GM12878 (cell line): ENCODE measurements at regions not wholly inside any gene's neighbourhood (a gene's known extent, or its start where the extent isn't known, plus 50 kb on each side); places are given as distances from the start of the nearest gene placed in this dataset.

Experiments
- ATAC-seq: fragments of 200-7000 bp; cut with Tn5 transposase; 3 replicates; pipeline ENCODE4 v1.9.1; 2020; ENCODE audit warnings: mild to moderate bottlenecking, moderate library complexity
- BruUV-seq: library from RNA; stranded (reverse); fragments of 400-500 nt; replicated peaks from 2 replicates; lab custom pipeline; 2021; lab: Mats Ljungman, UMichigan
- CTCF ChIA-PET: fragments of 300-600 bp; sonication (Branson Sonifier 250); formaldehyde crosslinking; extraction: SDS; loops from one replicate; lab custom pipeline; 2021; ENCODE audit warnings: inconsistent platforms; lab: Yijun Ruan, JAX
- POLR2A ChIA-PET: fragments of 350-600 bp; formaldehyde crosslinking; extraction: SDS; loops from one replicate; lab custom pipeline; 2021; ENCODE audit warnings: inconsistent platforms; lab: Charles Lee
- RAD21 ChIA-PET: fragments of 300-600 bp; sonication (Branson Sonifier 250); formaldehyde crosslinking; loops from one replicate; lab custom pipeline; 2023; ENCODE audit warnings: antibody characterized with exemption; ENCODE audit not compliant: unreplicated experiment; lab: Charles Lee
- SMC1A ChIA-PET: fragments of 300-600 bp; sonication (Branson Sonifier 250); formaldehyde crosslinking; loops from one replicate; lab custom pipeline; 2023; ENCODE audit not compliant: unreplicated experiment, uncharacterized antibody; lab: Charles Lee
- DNase-seq: peaks from one replicate; pipeline ENCODE4 v3.0.0-alpha.2; 2011; ENCODE audit warnings: low read depth, low spot score
- FAIRE-seq: peaks from 3 replicates; lab custom pipeline; 2011; peaks lifted over from hg19 to GRCh38; lab: Jason Lieb, UNC
- H2AFZ ChIP-seq: 2 replicates; pipeline ENCODE4 v1.6.0; 2011; ENCODE audit warnings: low read depth, low read length, control low read depth; ENCODE audit not compliant: control insufficient read depth
- H3K27ac ChIP-seq: 2 replicates; pipeline ENCODE4 v1.5.1; 2011; ENCODE audit warnings: control low read depth; ENCODE audit not compliant: control insufficient read depth, insufficient read depth
- H3K27me3 ChIP-seq, 2 experiments: replicated peaks in 1 of 2; 2 replicates each; pipeline versions ENCODE4 v1.6.0 to v1.6.1; 2011; ENCODE audit warnings: low read length in 1 of 2; ENCODE audit not compliant: control insufficient read depth in 2 of 2, insufficient read depth in 2 of 2
- H3K36me3 ChIP-seq, 2 experiments: 2 replicates each; pipeline ENCODE4 v1.5.1; 2011; ENCODE audit warnings: low read length in 1 of 2; ENCODE audit not compliant: control insufficient read depth in 2 of 2, insufficient read depth in 2 of 2
- H3K4me1 ChIP-seq: 2 replicates; pipeline ENCODE4 v1.6.1; 2011; ENCODE audit warnings: mild to moderate bottlenecking, low read length, moderate library complexity, mixed read lengths; ENCODE audit not compliant: control insufficient read depth, insufficient read depth
- H3K4me2 ChIP-seq: 2 replicates; pipeline ENCODE4 v1.6.0; 2011; ENCODE audit warnings: control low read depth; ENCODE audit not compliant: control insufficient read depth, insufficient read depth
- H3K4me3 ChIP-seq: fragments of 200-600 bp; sonication (generic); 2 replicates; pipeline ENCODE4 v1.5.1; 2016
- H3K79me2 ChIP-seq: 2 replicates; pipeline ENCODE4 v1.6.0; 2011; ENCODE audit warnings: low read length; ENCODE audit not compliant: control insufficient read depth, insufficient read depth
- H3K9ac ChIP-seq: 2 replicates; pipeline ENCODE4 v1.8.0; 2011; ENCODE audit warnings: low read length, control low read depth, mixed read lengths; ENCODE audit not compliant: control insufficient read depth, insufficient read depth
- H3K9me3 ChIP-seq: replicated peaks from 3 replicates; pipeline ENCODE4 v1.5.1; 2011; ENCODE audit warnings: mild to moderate bottlenecking, low read length; ENCODE audit not compliant: control insufficient read depth, insufficient read depth
- H4K20me1 ChIP-seq: 2 replicates; pipeline ENCODE4 v1.6.0; 2011; ENCODE audit not compliant: control insufficient read depth, insufficient read depth
- ASH2L ChIP-seq: fragments of 300-600, 200-600 bp; sonication (generic); IDR thresholded peaks from 2 replicates; pipeline ENCODE4 v1.6.1; 2017; ENCODE audit warnings: low read depth, mild to moderate bottlenecking, borderline replicate concordance
- ATF7 ChIP-seq: fragments of 450-650 bp; IDR thresholded peaks from 2 replicates; pipeline ENCODE4 v1.6.1; 2016; ENCODE audit warnings: low read depth, mild to moderate bottlenecking
- BHLHE40 ChIP-seq, 2 experiments: fragments of 450-650 bp in 1 of 2; IDR thresholded peaks; 2 replicates each; pipeline ENCODE4 v1.6.1; 2011 to 2017; ENCODE audit warnings: low read depth in 2 of 2, borderline replicate concordance in 1 of 2, improper control_type of control experiment in 1 of 2, low read length in 1 of 2, mild to moderate bottlenecking in 1 of 2
- EZH2 ChIP-seq: IDR thresholded peaks from 2 replicates; pipeline ENCODE4 v1.6.1; 2012; ENCODE audit warnings: low read depth, mild to moderate bottlenecking, control low read depth, inconsistent platforms, low read length, borderline replicate concordance; ENCODE audit not compliant: control insufficient read depth
- NRF1 ChIP-seq: conservative IDR thresholded peaks from 2 replicates; pipeline ENCODE4 v1.6.1; 2011; ENCODE audit warnings: mild to moderate bottlenecking, low read depth, low read length, improper control_type of control experiment
- PAX8 ChIP-seq: fragments of 450-650 bp; IDR thresholded peaks from 2 replicates; pipeline ENCODE4 v1.6.1; 2017; ENCODE audit warnings: mild to moderate bottlenecking, moderate library complexity
- RELA ChIP-seq: fragments of 450-650 bp; IDR thresholded peaks from 2 replicates; pipeline ENCODE4 v1.8.0; 2014; ENCODE audit warnings: borderline replicate concordance; ENCODE audit not compliant: partially characterized antibody
- RUNX3 ChIP-seq: IDR thresholded peaks from 2 replicates; pipeline ENCODE4 v1.6.1; 2012; ENCODE audit warnings: low read length, inconsistent platforms
- SRF ChIP-seq, 2 experiments: IDR thresholded peaks; 2 replicates each; pipeline ENCODE4 v1.6.1; 2011; ENCODE audit warnings: low read depth in 2 of 2, low read length in 2 of 2, mild to moderate bottlenecking in 1 of 2, moderate library complexity in 1 of 2
- TCF3 ChIP-seq: IDR thresholded peaks from 2 replicates; pipeline ENCODE4 v1.6.1; 2012; ENCODE audit warnings: low read depth, mild to moderate bottlenecking, low read length, borderline replicate concordance; ENCODE audit not compliant: insufficient read depth
- TCF7 ChIP-seq: IDR thresholded peaks from 2 replicates; pipeline ENCODE4 v1.6.1; 2014; ENCODE audit warnings: antibody characterized with exemption, borderline replicate concordance
- YBX1 ChIP-seq: fragments of 450-650 bp; IDR thresholded peaks from 2 replicates; pipeline ENCODE4 v1.6.1; 2016; ENCODE audit warnings: antibody characterized with exemption
- ZNF274 ChIP-seq: IDR thresholded peaks from one replicate; pipeline ENCODE4 v1.8.0; 2011; ENCODE audit not compliant: insufficient read length, insufficient read depth
- WGBS: methylation state at CpG from one replicate; pipeline ENCODE4 v1.1.6; 2016; ENCODE audit warnings: low lambda C conversion rate; ENCODE audit not compliant: insufficient replicate concordance, insufficient coverage; ENCODE audit errors: missing lambda C conversion rate; 5-methylcytosine and 5-hydroxymethylcytosine counted together
- in situ Hi-C: fragments of 300-500 bp; cut with MboI; formaldehyde crosslinking; loops from 9 replicates; pipeline ENCODE4 v1.14.3; 2018; ENCODE audit warnings: mixed read lengths
- intact Hi-C: fragments of 100-400 bp; cut with micrococcal nuclease; formaldehyde crosslinking; loops from one replicate; pipeline ENCODE4 v1.14.2; 2022; ENCODE audit not compliant: unreplicated experiment
- TF ChIP-seq, protein P1 (sequence below): fragments of 450-650 bp; formaldehyde crosslinking; IDR thresholded peaks from 2 replicates; pipeline ENCODE4 v1.5.0; 2022; ENCODE audit warnings: mild to moderate bottlenecking, missing genetic modification characterization
- TF ChIP-seq, protein P2 (sequence below): IDR thresholded peaks from 2 replicates; pipeline ENCODE4 v1.6.1; 2012; ENCODE audit warnings: low read depth, low read length, improper control_type of control experiment
- TF ChIP-seq, protein P3 (sequence below): IDR thresholded peaks from 2 replicates; pipeline ENCODE4 v1.6.1; 2012; ENCODE audit warnings: low read length, inconsistent platforms

DNA sequence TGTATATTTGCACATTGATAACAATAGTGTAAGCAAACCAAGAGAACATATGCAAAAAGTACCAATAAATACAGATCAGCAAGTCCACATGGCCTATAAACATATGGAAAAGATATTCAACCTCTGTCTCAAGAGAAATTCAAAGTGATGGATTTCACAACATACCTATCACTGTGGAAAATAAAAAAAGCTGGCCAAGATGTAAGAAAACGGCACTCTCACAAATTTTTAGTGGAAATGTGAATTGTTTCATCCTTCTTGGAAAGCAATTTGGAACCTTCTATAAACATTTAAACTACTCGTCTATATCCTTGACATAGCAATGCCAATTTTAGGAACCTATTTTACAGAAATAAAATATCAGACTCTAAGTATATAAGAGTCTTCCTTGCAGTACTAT, 559.8 kb downstream of the QKI start:
- Histone ChIP-seq H3K9me3 (no peaks in the 10 kb centered on the region; the same call in 1 of the 3 replicates), H3K4me2 (no peak overlapping the region), H2AFZ (no peak overlapping the region), H3K79me2 (no peaks in the 10 kb centered on the region), H3K27ac (no peak overlapping the region), H3K27me3 (no peaks in the 10 kb centered on the region), H4K20me1 (no peaks in the 10 kb centered on the region), H3K4me1 (no peaks in the 10 kb centered on the region), H3K9ac (no peak overlapping the region), H3K36me3 (no peaks in the 10 kb centered on the region), H3K4me3 (no peak overlapping the region)
- no peak for ATAC-seq
- FAIRE-seq = no peak
- SMC1A ChIA-PET = no interaction called here
- TF ChIP-seq, protein P1, sequence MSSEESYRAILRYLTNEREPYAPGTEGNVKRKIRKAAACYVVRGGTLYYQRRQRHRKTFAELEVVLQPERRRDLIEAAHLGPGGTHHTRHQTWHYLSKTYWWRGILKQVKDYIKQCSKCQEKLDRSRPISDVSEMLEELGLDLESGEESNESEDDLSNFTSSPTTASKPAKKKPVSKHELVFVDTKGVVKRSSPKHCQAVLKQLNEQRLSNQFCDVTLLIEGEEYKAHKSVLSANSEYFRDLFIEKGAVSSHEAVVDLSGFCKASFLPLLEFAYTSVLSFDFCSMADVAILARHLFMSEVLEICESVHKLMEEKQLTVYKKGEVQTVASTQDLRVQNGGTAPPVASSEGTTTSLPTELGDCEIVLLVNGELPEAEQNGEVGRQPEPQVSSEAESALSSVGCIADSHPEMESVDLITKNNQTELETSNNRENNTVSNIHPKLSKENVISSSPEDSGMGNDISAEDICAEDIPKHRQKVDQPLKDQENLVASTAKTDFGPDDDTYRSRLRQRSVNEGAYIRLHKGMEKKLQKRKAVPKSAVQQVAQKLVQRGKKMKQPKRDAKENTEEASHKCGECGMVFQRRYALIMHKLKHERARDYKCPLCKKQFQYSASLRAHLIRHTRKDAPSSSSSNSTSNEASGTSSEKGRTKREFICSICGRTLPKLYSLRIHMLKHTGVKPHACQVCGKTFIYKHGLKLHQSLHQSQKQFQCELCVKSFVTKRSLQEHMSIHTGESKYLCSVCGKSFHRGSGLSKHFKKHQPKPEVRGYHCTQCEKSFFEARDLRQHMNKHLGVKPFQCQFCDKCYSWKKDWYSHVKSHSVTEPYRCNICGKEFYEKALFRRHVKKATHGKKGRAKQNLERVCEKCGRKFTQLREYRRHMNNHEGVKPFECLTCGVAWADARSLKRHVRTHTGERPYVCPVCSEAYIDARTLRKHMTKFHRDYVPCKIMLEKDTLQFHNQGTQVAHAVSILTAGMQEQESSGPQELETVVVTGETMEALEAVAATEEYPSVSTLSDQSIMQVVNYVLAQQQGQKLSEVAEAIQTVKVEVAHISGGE = no peak
- TF ChIP-seq, protein P2, sequence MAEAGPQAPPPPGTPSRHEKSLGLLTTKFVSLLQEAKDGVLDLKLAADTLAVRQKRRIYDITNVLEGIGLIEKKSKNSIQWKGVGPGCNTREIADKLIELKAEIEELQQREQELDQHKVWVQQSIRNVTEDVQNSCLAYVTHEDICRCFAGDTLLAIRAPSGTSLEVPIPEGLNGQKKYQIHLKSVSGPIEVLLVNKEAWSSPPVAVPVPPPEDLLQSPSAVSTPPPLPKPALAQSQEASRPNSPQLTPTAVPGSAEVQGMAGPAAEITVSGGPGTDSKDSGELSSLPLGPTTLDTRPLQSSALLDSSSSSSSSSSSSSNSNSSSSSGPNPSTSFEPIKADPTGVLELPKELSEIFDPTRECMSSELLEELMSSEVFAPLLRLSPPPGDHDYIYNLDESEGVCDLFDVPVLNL = no peak
- TF ChIP-seq RELA = no peak
- TF ChIP-seq YBX1 = no peak
- TF ChIP-seq RUNX3 = no peak
- TF ChIP-seq BHLHE40 (IDR thresholded peaks at IDR 0.05; ENCODE audit: borderline replicate concordance in 1 of 2, low read depth in 2 of 2, low read length in 1 of 2) = no peak
- TF ChIP-seq ATF7 = no peak
- TF ChIP-seq ASH2L = no peak
- TF ChIP-seq, protein P3, sequence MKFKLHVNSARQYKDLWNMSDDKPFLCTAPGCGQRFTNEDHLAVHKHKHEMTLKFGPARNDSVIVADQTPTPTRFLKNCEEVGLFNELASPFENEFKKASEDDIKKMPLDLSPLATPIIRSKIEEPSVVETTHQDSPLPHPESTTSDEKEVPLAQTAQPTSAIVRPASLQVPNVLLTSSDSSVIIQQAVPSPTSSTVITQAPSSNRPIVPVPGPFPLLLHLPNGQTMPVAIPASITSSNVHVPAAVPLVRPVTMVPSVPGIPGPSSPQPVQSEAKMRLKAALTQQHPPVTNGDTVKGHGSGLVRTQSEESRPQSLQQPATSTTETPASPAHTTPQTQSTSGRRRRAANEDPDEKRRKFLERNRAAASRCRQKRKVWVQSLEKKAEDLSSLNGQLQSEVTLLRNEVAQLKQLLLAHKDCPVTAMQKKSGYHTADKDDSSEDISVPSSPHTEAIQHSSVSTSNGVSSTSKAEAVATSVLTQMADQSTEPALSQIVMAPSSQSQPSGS = no peak
- no peak for TF ChIP-seq NRF1
- TF ChIP-seq TCF7 = no peak
- TF ChIP-seq EZH2 = no peak
- TF ChIP-seq PAX8 = no peak
- no peak for TF ChIP-seq TCF3
- TF ChIP-seq ZNF274 = no peak
- TF ChIP-seq SRF (IDR thresholded peaks at IDR 0.05; ENCODE audit: low read depth in 2 of 2, low read length in 2 of 2) = no peak
- intact Hi-C loops = no loop called here
- CTCF ChIA-PET = no interaction called here
- no TSS peak for BruUV-seq
- RAD21 ChIA-PET = no interaction called here
- in situ Hi-C loops = no loop called here
- DNase-seq = no peak
- POLR2A ChIA-PET = no interaction called here
- WGBS = 57% methylated on average over 2 of the region's 2 CpGs
